Breast epithelium (tissue), 4 donors: ENCODE measurements at regions not wholly inside any gene's neighbourhood (a gene's known extent, or its start where the extent isn't known, plus 50 kb on each side); places are given as distances from the start of the nearest gene placed in this dataset.

Source experiments
- DNase-seq, 2 donors: peaks; one replicate each; pipeline ENCODE4 v3.0.0-alpha.2; 2019; ENCODE audit warnings: low spot score in 2 of 2
- H3K27ac ChIP-seq, 2 donors: fragments of 200-600 bp; sonication (generic) in 1 of 2; one replicate each; pipeline ENCODE4 v1.5.1; 2016 to 2019; ENCODE audit warnings: mild to moderate bottlenecking in 1 of 2
- H3K27me3 ChIP-seq, 2 donors: fragments of 200-600 bp; sonication (generic) in 1 of 2; one replicate each; pipeline versions ENCODE4 v1.5.1 to v1.6.0; 2017 to 2019; ENCODE audit warnings: control low read depth in 1 of 2, mild to moderate bottlenecking in 1 of 2
- H3K36me3 ChIP-seq: fragments of 200-600 bp; one replicate; pipeline ENCODE4 v1.5.1; 2019
- H3K4me1 ChIP-seq, 2 donors: fragments of 200-600 bp; sonication (generic); one replicate each; pipeline ENCODE4 v1.5.1; 2016 to 2019; ENCODE audit warnings: control low read depth in 1 of 2
- H3K4me3 ChIP-seq, 3 donors: fragments of 200-600 bp; sonication (generic); 1 replicate in 2 of 3; 2 replicates in 1 of 3; pipeline ENCODE4 v1.5.1; 2016 to 2019; ENCODE audit warnings: mild to moderate bottlenecking in 3 of 3, moderate library complexity in 2 of 3
- H3K9me3 ChIP-seq, 2 donors: fragments of 200-600 bp; sonication (generic) in 1 of 2; one replicate each; pipeline ENCODE4 v1.5.1; 2016 to 2019; ENCODE audit warnings: control low read depth in 1 of 2
- POLR2A ChIP-seq: fragments of 450-650 bp; IDR thresholded peaks from one replicate; pipeline ENCODE4 v1.6.1; 2016; ENCODE audit warnings: antibody characterized with exemption, mild to moderate bottlenecking, moderate library complexity
- POLR2AphosphoS5 ChIP-seq, 3 donors: sonication (generic); formaldehyde crosslinking; IDR thresholded peaks; one replicate each; pipeline ENCODE4 v1.6.1; 2017; ENCODE audit warnings: antibody characterized with exemption in 3 of 3
- intact Hi-C: fragments of 100-400 bp; cut with DNase I; formaldehyde crosslinking; loops from one replicate; pipeline ENCODE4 v1.15.1; 2023; ENCODE audit warnings: low total_unique reads
- TF ChIP-seq, protein P1 (sequence below), 3 donors: fragments of 450-650 bp; IDR thresholded peaks; one replicate each; pipeline ENCODE4 v1.5.1; 2016 to 2017; ENCODE audit warnings: antibody characterized with exemption in 3 of 3, mild to moderate bottlenecking in 3 of 3, moderate library complexity in 3 of 3

DNA sequence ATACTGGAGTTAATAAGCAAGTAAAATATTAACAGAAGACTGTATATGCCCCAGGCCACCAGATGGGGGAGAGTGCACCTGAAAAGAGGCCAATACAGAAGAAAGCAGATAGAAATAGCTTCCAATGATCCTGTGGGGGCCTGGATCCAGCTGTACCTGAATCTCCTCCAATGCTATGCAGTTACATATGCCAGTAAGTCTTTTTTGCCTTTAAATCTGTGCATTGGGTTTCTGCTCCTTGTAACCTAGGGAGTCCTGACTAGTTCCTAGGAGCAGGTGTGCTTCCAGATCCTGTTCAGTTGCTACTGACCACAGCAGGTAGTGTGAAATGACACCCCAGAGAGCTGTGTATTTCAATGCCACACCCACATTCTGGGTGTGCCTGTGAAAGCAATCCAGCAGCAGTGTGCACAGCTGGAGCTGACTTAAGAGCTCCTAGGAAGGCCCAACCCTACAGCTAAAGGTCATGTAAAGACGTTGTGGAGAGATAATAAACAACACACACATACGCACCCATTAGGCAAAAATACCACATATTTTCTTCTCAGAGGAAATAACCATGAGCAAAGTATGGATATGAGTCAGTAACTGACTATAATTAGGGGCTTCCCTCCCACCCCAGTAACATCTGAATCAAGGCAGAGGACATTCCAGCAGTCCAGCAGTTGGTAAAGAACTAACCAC lies 62.2 kb upstream of the AKAP13 start:
- Histone ChIP-seq H3K9me3 (no peaks in the 10 kb centered on the region), H3K27me3 (no peaks in the 10 kb centered on the region), H3K27ac (no peak overlapping the region), H3K4me3 (no peak overlapping the region), H3K36me3 (no peaks in the 10 kb centered on the region), H3K4me1 (no peaks in the 10 kb centered on the region)
- intact Hi-C loops, result no loop called here
- DNase-seq, result no peak
- no peak for TF ChIP-seq POLR2A
- TF ChIP-seq POLR2AphosphoS5 (IDR thresholded peaks at IDR 0.05), result no peak
- TF ChIP-seq, protein P1, sequence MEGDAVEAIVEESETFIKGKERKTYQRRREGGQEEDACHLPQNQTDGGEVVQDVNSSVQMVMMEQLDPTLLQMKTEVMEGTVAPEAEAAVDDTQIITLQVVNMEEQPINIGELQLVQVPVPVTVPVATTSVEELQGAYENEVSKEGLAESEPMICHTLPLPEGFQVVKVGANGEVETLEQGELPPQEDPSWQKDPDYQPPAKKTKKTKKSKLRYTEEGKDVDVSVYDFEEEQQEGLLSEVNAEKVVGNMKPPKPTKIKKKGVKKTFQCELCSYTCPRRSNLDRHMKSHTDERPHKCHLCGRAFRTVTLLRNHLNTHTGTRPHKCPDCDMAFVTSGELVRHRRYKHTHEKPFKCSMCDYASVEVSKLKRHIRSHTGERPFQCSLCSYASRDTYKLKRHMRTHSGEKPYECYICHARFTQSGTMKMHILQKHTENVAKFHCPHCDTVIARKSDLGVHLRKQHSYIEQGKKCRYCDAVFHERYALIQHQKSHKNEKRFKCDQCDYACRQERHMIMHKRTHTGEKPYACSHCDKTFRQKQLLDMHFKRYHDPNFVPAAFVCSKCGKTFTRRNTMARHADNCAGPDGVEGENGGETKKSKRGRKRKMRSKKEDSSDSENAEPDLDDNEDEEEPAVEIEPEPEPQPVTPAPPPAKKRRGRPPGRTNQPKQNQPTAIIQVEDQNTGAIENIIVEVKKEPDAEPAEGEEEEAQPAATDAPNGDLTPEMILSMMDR (IDR thresholded peaks at IDR 0.05), result no peak

DNA sequence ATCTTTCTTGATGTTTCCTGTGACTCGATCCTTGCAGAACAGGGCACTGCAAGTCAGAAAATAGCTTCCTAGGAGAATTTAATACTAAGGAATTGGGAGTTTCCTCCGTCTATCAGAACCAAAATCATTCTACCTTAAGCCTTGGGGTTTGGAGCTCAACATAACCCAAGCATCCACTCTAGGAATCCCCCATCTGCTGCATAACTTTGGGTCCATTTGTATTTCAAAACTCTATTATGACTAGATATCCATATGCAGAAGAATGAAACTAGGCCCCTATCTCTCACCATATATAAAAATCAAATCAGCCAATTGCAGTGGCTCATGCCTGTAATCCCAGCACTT lies 61.7 kb upstream of the AKAP13 start:
- Histone ChIP-seq H3K9me3 (no peaks in the 10 kb centered on the region), H3K36me3 (no peaks in the 10 kb centered on the region), H3K4me3 (no peak overlapping the region), H3K4me1 (no peaks in the 10 kb centered on the region), H3K27me3 (no peaks in the 10 kb centered on the region), H3K27ac (no peak overlapping the region)
- TF ChIP-seq POLR2A (no peak), POLR2AphosphoS5 (IDR thresholded peaks at IDR 0.05) (no peak)
- TF ChIP-seq, protein P1 (IDR thresholded peaks at IDR 0.05), result no peak
- DNase-seq, result no peak
- intact Hi-C loops, result no loop called here

DNA sequence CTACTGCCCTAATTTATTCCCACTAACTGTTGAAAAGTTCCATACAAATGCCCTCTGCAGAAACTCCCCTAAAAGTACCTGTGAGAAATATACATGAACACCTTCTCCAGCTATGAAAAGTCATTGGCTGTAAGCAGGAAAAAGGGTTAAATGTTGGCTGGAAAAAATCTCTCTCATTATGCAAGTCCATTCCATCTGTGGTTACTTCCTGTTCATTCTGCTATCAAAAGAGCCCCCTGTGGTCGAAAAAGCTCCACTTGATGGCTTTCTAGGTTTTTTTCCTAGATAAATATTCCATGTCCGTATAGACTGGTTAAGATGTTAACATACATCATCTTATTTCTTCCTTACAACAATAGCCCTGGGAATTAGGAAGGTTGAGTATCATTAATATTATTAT lies 56.2 kb upstream of the AKAP13 start:
- TF ChIP-seq POLR2AphosphoS5 (IDR thresholded peaks at IDR 0.05), result no peak
- TF ChIP-seq POLR2A, result no peak
- TF ChIP-seq, protein P1 (IDR thresholded peaks at IDR 0.05), result no peak
- Histone ChIP-seq H3K27me3 (no peaks in the 10 kb centered on the region), H3K27ac (no peak overlapping the region), H3K9me3 (no peaks in the 10 kb centered on the region), H3K4me1 (no peaks in the 10 kb centered on the region), H3K36me3 (no peaks in the 10 kb centered on the region), H3K4me3 (no peak overlapping the region)
- no peak for DNase-seq
- intact Hi-C loops, result no loop called here

DNA sequence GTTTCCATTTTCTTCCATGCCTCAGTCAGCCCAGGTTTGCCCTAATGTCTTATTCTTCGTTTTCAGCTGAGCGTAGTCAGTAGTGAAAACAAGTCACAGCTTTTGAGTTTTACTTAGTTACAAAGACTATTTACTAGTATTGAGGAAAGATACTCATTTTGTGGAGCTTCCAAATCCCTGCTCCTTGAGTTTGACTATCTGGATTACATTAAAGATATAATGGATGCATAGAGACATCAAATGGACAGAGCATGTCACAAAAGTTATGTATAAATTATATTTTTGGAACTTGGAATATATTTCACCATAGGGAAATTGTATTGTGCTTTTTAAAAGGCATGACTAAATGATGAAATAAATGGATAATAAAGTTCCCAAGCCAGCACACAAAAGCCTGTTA lies 54.6 kb upstream of the AKAP13 start:
- Histone ChIP-seq H3K4me3 (no peak overlapping the region), H3K9me3 (no peaks in the 10 kb centered on the region), H3K4me1 (peaks cover 0 to 4% of the 10 kb centered on the region in 2 donors), H3K27ac (no peak overlapping the region), H3K27me3 (no peaks in the 10 kb centered on the region), H3K36me3 (no peaks in the 10 kb centered on the region)
- intact Hi-C loops, result no loop called here
- no peak for DNase-seq
- TF ChIP-seq, protein P1 (IDR thresholded peaks at IDR 0.05), result no peak
- TF ChIP-seq POLR2AphosphoS5 (IDR thresholded peaks at IDR 0.05) (no peak), POLR2A (no peak)

DNA sequence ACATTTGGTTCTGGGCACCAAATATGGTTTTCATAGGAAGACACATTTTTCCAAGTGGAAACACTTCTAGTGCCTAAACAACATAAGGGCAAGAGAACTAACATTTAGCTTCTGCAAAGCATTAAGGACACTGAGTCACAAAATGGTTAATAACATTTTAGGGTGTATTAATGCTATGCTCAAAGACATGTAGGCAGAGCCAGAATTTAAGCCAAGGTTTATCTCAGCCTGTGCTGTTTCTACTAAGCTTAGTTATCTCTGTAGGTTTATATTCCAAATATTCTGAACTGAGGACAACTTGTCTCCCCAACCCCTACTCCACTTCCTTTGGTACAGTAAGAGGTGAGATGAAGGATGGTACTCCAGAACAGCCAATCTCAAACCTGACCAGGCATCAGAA lies 54.1 kb upstream of the AKAP13 start:
- intact Hi-C loops, result no loop called here
- DNase-seq, result no peak
- H3K9me3 ChIP-seq, result no peaks in the 10 kb centered on the region
- no peak overlapping the region for H3K4me3 ChIP-seq
- H3K4me1 ChIP-seq, result peaks cover 0 to 4% of the 10 kb centered on the region in 2 donors
- H3K36me3 ChIP-seq, result no peaks in the 10 kb centered on the region
- TF ChIP-seq POLR2AphosphoS5 (IDR thresholded peaks at IDR 0.05) (no peak), POLR2A (no peak)
- TF ChIP-seq, protein P1 (IDR thresholded peaks at IDR 0.05), result no peak
- H3K27me3 ChIP-seq, result no peaks in the 10 kb centered on the region
- no peak overlapping the region for H3K27ac ChIP-seq
